ENCODE measurements at regions not wholly inside any gene's neighbourhood (a gene's known extent, or its start where the extent isn't known, plus 50 kb on each side); places are given as distances from the start of the nearest gene placed in this dataset.
"Not testable (repeated sequence)": the region's sequence is repeated elsewhere in the genome, so short reads cannot be mapped to it uniquely, and the experiment has no call there.

DNA sequence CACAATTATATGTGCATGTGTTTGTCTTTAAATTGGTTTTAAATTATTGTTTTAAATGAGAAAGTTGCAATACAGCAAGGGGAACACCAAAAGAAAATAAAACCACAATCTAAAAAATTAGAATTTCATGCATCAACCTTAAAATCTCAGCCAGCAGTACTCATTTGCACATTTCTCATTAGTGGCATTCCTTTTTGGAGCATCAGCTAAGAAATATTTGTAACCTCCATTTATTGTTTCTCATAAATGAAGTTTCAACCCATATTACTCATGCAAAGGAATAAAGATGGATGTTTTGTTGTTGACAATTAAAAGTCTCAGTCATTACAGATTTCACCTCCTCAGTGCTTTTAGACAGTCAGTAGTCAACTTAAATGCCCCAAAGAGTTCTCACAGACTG, 160.1 kb downstream of the TBX15 start:
- DNase-seq: no peak

DNA sequence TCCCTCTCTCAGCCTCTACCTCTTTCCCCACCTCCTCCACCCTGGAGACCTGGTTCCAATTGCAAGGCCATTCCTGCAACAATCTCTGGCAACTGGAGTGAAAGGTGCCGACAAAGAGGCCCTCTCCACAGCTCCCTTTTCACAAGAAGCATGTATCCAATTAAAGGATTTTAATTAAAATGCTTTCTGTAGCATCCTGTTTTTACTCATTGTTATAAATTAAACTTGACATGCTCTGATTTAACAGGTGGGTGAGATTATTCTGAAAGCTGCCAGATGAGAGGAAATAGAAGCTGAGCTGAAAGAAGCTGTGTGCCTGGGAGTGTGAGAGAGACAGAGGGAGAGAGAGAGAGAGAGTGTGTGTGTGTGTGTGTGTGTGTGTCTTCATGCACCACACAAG, 160.5 kb downstream of the TBX15 start:
- DNase-seq: no peak

- DNase-seq: no peak
Observed at GRCh38 chr1:118827207-118827606, 160.9 kb downstream of the TBX15 start.

- DNase-seq: no peak
Observed at GRCh38 chr1:118826669-118827068, 161.5 kb downstream of the TBX15 start.

- DNase-seq: no peak
Observed at GRCh38 chr1:118825619-118826018, 162.5 kb downstream of the TBX15 start.

GRCh38 chr1:118821801-118822200, 166.3 kb downstream of the TBX15 start:
- DNase-seq: no peak

GRCh38 chr1:118820864-118821263, 167.3 kb downstream of the TBX15 start:
- no peak for DNase-seq

GRCh38 chr1:118815909-118816308, 172.2 kb downstream of the TBX15 start:
- no peak for DNase-seq

GRCh38 chr1:118812555-118812954, 175.6 kb downstream of the TBX15 start:
- DNase-seq: no peak

DNA sequence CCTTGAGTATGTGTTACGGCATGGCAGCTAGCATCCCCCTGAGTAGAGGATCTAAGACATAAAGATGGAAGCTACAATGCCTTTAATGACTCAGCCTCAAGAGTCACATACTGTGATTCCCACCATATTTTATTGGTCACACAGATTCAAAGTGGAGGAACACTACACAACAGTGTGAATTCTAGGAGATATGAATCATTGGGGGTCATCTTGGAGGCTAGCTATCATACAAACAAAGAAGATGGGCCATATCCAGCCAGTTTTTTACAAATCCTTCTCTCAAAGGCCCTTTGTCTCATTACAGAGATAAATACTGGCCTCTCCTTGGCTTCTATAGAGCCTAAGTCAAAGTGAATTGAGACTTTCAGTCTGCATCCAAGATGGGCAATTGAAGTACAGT, 177.0 kb downstream of the TBX15 start:
- no peak for DNase-seq

DNA sequence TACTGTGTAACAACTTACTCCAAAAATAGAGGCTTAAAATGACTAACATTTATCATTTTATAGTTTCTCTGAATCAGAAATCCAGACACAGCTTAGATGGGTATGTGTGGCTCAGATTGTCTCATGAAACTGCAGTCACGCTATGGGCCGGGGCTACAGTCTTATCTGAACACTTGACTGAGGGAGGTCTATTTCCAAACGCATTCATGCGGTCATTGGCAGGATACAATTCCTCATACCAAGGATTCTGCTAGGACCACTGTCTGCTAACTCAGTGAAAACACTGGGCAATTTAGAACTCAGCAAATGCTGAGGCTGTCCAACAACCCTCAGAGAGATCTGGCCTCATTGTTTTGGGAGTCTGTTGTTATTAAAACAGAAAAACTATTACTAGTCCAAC, 178.6 kb downstream of the TBX15 start:
- no peak for DNase-seq

GRCh38 chr1:118803128-118803527, 185.0 kb downstream of the TBX15 start:
- DNase-seq: not testable (repeated sequence)

DNA sequence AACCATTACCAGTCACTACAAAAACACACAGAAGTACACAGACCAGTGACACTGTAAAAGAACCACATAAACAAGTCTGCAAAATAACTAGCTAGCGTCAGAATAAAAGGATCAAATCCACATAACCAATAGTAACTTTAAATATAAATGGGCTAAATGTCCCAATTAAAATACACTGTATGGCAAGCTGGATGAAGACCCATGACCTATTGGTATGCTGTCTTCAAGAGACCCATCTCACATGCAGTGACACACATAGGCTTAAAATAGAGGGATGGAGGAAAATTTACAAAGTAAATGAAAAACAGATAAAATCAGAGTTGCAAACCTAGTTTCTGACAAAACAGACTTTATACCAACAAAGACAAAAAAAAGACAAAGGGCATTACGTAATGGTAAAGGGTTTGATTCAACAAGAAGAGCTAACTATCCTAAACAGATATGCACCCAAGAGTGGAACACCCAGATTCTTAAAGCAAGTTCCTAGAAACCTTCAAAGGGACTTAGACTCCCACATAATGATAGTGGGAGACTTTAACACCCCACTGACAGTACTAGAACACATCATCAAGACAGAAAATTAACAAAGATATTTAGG, 196.9 kb downstream of the TBX15 start:
- no peak for DNase-seq

DNA sequence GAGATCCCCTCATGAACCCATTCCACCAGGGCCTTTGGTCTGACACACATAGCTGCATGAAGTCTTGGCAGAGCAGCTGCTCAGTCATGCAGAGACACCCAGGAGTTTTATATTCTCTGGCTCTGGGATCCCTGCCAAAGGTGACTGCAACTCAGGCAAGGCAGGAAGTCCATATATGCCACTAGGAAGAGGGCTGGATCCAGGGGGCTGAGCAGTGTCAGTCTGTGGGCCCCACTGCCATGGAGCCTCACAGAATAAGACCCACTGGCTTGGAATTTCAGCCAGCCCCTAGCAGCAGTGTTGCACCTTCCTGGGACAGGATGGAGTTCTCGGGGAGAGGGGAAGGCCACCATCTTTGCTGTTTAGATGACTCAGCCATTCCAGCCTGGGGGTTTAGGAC, 199.7 kb downstream of the TBX15 start:
- peak; percentile 60 to 90 (median 64) for DNase-seq

GRCh38 chr1:118786454-118787155, 201.5 kb downstream of the TBX15 start:
- DNase-seq: no peak

GRCh38 chr1:118785246-118785645, 202.9 kb downstream of the TBX15 start:
- DNase-seq: peak; percentile 8 to 41 (median 25)

DNA sequence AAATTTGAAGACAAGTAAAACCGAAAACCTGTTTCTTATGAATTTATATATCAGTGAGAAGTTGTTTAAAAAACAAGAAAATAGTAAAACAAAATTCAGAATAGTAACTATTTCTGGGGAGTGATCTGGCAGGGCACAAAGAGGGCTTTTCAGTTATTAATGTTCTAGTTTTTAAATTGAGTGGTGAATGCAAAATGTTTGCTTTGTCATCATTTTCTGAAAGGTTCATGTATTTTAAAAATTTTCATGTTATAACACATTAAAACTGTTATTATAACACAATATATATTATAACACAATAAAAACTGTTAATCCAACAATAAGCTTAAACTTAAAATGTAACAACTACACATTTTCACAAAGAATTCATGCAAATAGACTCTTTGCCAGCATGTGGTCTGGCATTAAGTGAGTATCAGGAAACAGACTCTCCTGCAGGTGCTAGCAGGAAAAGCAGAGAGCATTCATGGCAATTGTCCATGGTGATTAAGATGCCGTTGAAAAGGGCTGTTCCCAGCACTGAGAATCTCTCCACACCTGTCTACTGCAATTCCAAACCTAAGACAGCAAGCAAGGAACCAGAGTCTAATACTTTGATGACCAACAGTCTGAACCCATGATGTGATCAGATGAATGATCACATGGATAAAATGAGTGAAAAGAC, 204.9 kb downstream of the TBX15 start:
- peak; percentile 4 to 10 (median 8) for DNase-seq

DNA sequence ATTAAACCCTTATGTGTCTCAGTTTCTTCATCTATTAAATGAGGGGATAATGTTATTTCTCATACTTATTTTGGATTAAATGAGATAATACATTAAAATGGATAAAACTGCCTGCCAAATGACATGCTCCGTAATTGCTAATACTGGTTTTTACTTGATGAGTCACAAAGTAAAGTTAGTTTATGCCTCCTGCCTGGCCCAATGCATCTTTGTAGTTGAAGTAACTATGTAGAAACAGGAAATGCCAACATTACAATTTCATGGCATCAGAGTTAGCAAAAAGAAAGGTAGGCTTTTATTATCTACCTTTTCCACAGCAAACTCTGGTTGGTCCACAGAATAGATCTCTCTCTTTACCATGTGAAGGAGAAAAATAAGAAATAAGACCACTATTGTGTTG, 214.5 kb downstream of the TBX15 start:
- no peak for DNase-seq

- no peak for DNase-seq
Observed at GRCh38 chr1:118767971-118768370, 220.2 kb downstream of the TBX15 start.

GRCh38 chr1:118753976-118754375, 234.2 kb downstream of the TBX15 start:
- no peak for DNase-seq

- DNase-seq: no peak
Observed at GRCh38 chr1:118751166-118751565, 237.0 kb downstream of the TBX15 start.

- no peak for DNase-seq
Observed at GRCh38 chr1:118744420-118744819, 243.7 kb downstream of the TBX15 start.

GRCh38 chr1:118739501-118739900, 248.6 kb downstream of the TBX15 start:
- peak in 2 of 3 donors; percentile 20 to 30 for DNase-seq
